ENCODE measurements at regions not wholly inside any gene's neighbourhood (a gene's known extent, or its start where the extent isn't known, plus 50 kb on each side); places are given as distances from the start of the nearest gene placed in this dataset.

- no peak for DNase-seq
- H3K4me3 ChIP-seq (ENCODE audit: low read length): no peak overlapping the region
- POLR2A ChIA-PET: no interaction called here
- no peaks in the 10 kb centered on the region for H3K4me1 ChIP-seq (ENCODE audit: insufficient read depth, low read length)
- CTCF ChIA-PET: no interaction called here
- no peak for TF ChIP-seq CTCF (IDR thresholded peaks at IDR 0.05)
- Mint-ChIP-seq H3K4me1 (ENCODE audit: low read depth) (no peaks in the 10 kb centered on the region), H3K27ac (no peak overlapping the region), H3K36me3 (ENCODE audit: low read depth) (no peaks in the 10 kb centered on the region), H3K27me3 (peaks cover 24% of the 10 kb centered on the region), H3K9me3 (no peaks in the 10 kb centered on the region), H3K4me3 (no peak overlapping the region)
- H3K27me3 ChIP-seq (ENCODE audit: control insufficient read depth in 1 of 2, insufficient read depth in 2 of 2, low read length in 2 of 2): peaks cover 5 to 15% of the 10 kb centered on the region in 2 experiments
- no peak overlapping the region for H3K27ac ChIP-seq (ENCODE audit: low read depth in 1 of 2, low read length in 2 of 2)
- H3K9me3 ChIP-seq (ENCODE audit: control insufficient read depth in 1 of 2, insufficient read depth in 1 of 2, low read length in 2 of 2): no peaks in the 10 kb centered on the region
- intact Hi-C loops (cut with DNase I, micrococcal nuclease): no loop called here
- no peaks in the 10 kb centered on the region for H3K36me3 ChIP-seq (ENCODE audit: insufficient read depth, low read length)
- no peak for ATAC-seq (ENCODE audit: poor library complexity)
These were observed 74.4 kb downstream of the RWDD3 start for GRCh38 chr1:95308276-95309030.

- no peak for ATAC-seq (ENCODE audit: poor library complexity)
- Histone ChIP-seq H3K9me3 (ENCODE audit: control insufficient read depth in 1 of 2, insufficient read depth in 1 of 2, low read length in 2 of 2) (no peaks in the 10 kb centered on the region), H3K4me3 (ENCODE audit: low read length) (no peak overlapping the region), H3K4me1 (ENCODE audit: insufficient read depth, low read length) (no peaks in the 10 kb centered on the region), H3K27me3 (ENCODE audit: control insufficient read depth in 1 of 2, insufficient read depth in 2 of 2, low read length in 2 of 2) (peaks cover 5 to 15% of the 10 kb centered on the region in 2 experiments), H3K27ac (ENCODE audit: low read depth in 1 of 2, low read length in 2 of 2) (no peak overlapping the region), H3K36me3 (ENCODE audit: insufficient read depth, low read length) (no peaks in the 10 kb centered on the region)
- intact Hi-C loops (cut with DNase I, micrococcal nuclease): no loop called here
- Mint-ChIP-seq H3K9me3 (no peaks in the 10 kb centered on the region), H3K27ac (no peak overlapping the region), H3K27me3 (peaks cover 24% of the 10 kb centered on the region), H3K4me3 (no peak overlapping the region), H3K4me1 (ENCODE audit: low read depth) (no peaks in the 10 kb centered on the region), H3K36me3 (ENCODE audit: low read depth) (no peaks in the 10 kb centered on the region)
- CTCF ChIA-PET: no interaction called here
- DNase-seq: no peak
- POLR2A ChIA-PET: no interaction called here
- no peak for TF ChIP-seq CTCF (IDR thresholded peaks at IDR 0.05)
These were observed 75.0 kb downstream of the RWDD3 start for GRCh38 chr1:95309031-95309471.

- Histone ChIP-seq H3K27me3 (ENCODE audit: control insufficient read depth in 1 of 2, insufficient read depth in 2 of 2, low read length in 2 of 2) (peaks cover 5 to 12% of the 10 kb centered on the region in 2 experiments), H3K9me3 (ENCODE audit: control insufficient read depth in 1 of 2, insufficient read depth in 1 of 2, low read length in 2 of 2) (no peaks in the 10 kb centered on the region), H3K36me3 (ENCODE audit: insufficient read depth, low read length) (no peaks in the 10 kb centered on the region), H3K4me3 (ENCODE audit: low read length) (no peak overlapping the region), H3K27ac (ENCODE audit: low read depth in 1 of 2, low read length in 2 of 2) (no peak overlapping the region), H3K4me1 (ENCODE audit: insufficient read depth, low read length) (no peaks in the 10 kb centered on the region)
- H3K9me3 Mint-ChIP-seq: no peaks in the 10 kb centered on the region
- ChIA-PET CTCF (no interaction called here), POLR2A (no interaction called here)
- no peak for TF ChIP-seq CTCF (IDR thresholded peaks at IDR 0.05)
- intact Hi-C loops (cut with DNase I, micrococcal nuclease): no loop called here
- ATAC-seq (ENCODE audit: poor library complexity) (no peak), DNase-seq (no peak)
- no peak overlapping the region for H3K4me3 Mint-ChIP-seq
- H3K36me3 Mint-ChIP-seq (ENCODE audit: low read depth): no peaks in the 10 kb centered on the region
- H3K27ac Mint-ChIP-seq: no peak overlapping the region
- no peaks in the 10 kb centered on the region for H3K4me1 Mint-ChIP-seq (ENCODE audit: low read depth)
- H3K27me3 Mint-ChIP-seq: peaks cover 17% of the 10 kb centered on the region
These were observed 77.0 kb downstream of the RWDD3 start for GRCh38 chr1:95311014-95311413.
